ENCODE measurements at regions not wholly inside any gene's neighbourhood (a gene's known extent, or its start where the extent isn't known, plus 50 kb on each side); places are given as distances from the start of the nearest gene placed in this dataset.
"Not testable (repeated sequence)": the region's sequence is repeated elsewhere in the genome, so short reads cannot be mapped to it uniquely, and the experiment has no call there.

DNA sequence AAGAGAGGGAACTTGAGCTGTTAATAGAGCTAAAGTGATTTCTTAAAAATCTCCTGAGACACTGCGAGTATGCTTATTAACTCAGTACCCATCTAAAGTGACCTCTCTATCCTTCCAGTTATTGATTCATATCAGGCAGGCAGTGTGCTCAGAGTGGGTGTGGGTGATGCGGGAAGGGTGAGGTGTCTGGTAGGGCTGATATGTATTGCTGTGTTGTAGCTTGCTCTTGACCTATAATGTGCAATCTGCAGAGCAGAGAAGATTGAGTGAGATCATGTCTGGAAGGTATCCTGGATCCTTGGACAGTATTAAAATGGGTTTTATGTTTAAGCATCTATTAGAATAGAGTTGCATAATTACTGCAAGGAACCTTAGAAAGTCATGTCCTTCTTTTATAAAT lies 71.9 kb upstream of the SEC22B start:
- H3K27me3 ChIP-seq (ENCODE audit: insufficient read depth, low read length); H3K9ac ChIP-seq (ENCODE audit: low read depth, low read length); H3K36me3 ChIP-seq (ENCODE audit: insufficient read depth, low read depth, low read length); H3K27ac ChIP-seq (ENCODE audit: low read length); H3K4me1 ChIP-seq (ENCODE audit: insufficient read depth, low read length); H3K9me3 ChIP-seq (ENCODE audit: insufficient read depth, low read depth, low read length); H3K4me3 ChIP-seq (ENCODE audit: low read length): not testable (repeated sequence)

DNA sequence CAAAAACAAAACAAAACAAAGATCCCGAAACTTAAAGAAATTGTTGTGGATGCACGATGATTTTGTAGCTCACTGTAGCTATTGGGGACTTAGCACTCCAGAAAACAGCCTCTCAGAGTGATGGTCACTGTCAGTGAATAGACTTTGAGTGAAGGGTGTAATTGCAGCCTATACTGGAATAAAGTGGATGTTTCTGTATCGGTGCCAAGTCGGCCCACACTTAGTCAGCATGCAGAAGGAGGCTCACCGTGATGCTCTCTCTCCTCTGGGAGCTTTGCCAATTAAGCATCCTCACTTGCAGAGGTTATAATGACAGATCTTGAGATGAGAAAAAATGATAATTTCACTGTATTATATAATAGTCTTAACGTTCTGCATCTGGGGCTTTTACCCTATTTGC lies 67.5 kb upstream of the SEC22B start:
- H3K36me3 ChIP-seq (ENCODE audit: insufficient read depth, low read depth, low read length); H3K4me3 ChIP-seq (ENCODE audit: low read length); H3K27ac ChIP-seq (ENCODE audit: low read length); H3K4me1 ChIP-seq (ENCODE audit: insufficient read depth, low read length); H3K9ac ChIP-seq (ENCODE audit: low read depth, low read length); H3K27me3 ChIP-seq (ENCODE audit: insufficient read depth, low read length); H3K9me3 ChIP-seq (ENCODE audit: insufficient read depth, low read depth, low read length): not testable (repeated sequence)

DNA sequence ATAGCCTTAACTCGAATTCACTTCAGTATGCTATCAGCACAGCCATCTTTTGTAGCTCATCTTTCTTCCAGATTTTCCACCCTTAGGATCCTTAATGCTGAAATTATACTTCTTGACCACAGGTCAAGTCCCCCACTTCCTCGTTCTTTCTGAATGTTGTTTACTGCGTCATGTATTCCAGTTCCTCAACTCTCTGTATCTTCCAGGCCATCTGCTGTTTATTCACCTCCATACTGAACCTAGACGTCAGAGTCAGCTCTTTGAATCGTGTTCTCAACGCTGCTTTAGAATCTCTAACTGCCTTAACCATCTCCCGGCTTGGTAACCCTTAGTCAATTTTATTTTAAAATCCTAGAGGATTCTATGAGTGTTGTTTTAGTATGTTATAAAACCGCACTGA lies 66.3 kb upstream of the SEC22B start:
- H3K4me3 ChIP-seq (ENCODE audit: low read length); H3K36me3 ChIP-seq (ENCODE audit: insufficient read depth, low read depth, low read length); H3K9me3 ChIP-seq (ENCODE audit: insufficient read depth, low read depth, low read length); H3K4me1 ChIP-seq (ENCODE audit: insufficient read depth, low read length); H3K27ac ChIP-seq (ENCODE audit: low read length); H3K27me3 ChIP-seq (ENCODE audit: insufficient read depth, low read length); H3K9ac ChIP-seq (ENCODE audit: low read depth, low read length): not testable (repeated sequence)

DNA sequence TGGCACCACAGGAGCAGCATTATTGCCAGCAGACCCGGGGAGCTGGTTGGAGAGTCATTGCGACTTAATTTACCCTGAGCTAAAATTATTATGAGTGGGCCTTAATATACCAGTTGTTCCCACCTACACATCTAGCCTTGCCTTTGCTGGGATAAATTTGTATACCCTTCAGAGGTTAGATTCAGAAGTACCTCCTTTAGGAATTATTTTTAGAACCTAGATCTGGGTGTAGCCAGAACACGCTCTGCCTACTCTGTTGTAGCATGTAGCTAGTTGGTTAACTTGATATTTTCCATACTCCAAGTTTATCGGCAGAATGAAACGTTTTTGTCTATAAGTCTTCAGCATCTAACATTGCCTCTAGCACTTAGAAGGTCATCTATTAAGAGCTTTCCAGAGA lies 65.5 kb upstream of the SEC22B start:
- not testable (repeated sequence) for H3K27ac ChIP-seq (ENCODE audit: low read length); H3K4me1 ChIP-seq (ENCODE audit: insufficient read depth, low read length); H3K27me3 ChIP-seq (ENCODE audit: insufficient read depth, low read length); H3K4me3 ChIP-seq (ENCODE audit: low read length); H3K9me3 ChIP-seq (ENCODE audit: insufficient read depth, low read depth, low read length); H3K9ac ChIP-seq (ENCODE audit: low read depth, low read length); H3K36me3 ChIP-seq (ENCODE audit: insufficient read depth, low read depth, low read length)

DNA sequence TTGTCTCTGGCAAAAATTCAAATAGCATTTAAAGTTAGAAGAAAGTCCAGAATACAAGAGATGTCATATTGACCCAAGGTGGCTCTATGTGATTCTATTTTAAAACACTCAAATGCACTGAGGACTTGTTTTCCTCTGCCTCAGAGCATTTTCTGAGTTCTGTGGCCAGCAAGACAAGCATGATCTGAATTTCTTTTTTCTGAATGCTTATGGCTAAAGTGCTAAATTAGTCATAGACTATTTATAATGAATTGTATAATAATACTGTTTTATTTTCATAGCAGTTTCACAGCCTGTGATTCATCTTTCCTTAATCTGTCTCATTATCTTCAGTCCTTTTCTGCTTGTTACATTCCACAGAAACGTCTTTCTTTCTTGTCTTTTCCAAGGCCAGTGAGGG lies 63.9 kb upstream of the SEC22B start:
- H3K27me3 ChIP-seq (ENCODE audit: insufficient read depth, low read length); H3K36me3 ChIP-seq (ENCODE audit: insufficient read depth, low read depth, low read length); H3K4me3 ChIP-seq (ENCODE audit: low read length); H3K9ac ChIP-seq (ENCODE audit: low read depth, low read length); H3K27ac ChIP-seq (ENCODE audit: low read length); H3K9me3 ChIP-seq (ENCODE audit: insufficient read depth, low read depth, low read length); H3K4me1 ChIP-seq (ENCODE audit: insufficient read depth, low read length): not testable (repeated sequence)

DNA sequence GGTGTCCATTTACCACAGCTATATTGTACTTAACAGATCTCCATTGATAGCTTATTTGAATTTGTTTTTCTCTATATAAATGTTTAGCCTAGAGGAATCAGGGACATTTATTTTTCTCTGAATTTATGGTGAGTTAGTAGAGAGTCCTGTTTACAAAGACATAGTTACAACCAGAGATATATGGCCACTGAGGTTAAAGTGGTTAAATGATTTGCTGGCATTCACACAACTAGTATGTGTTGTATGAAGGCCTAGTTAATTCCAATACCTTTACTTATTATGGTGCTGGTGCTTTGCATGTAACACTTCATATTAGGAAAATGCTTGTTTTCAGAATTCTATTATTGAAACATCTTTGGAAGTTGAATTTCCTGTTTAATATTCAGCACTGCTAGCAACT lies 63.0 kb upstream of the SEC22B start:
- not testable (repeated sequence) for H3K9ac ChIP-seq (ENCODE audit: low read depth, low read length); H3K36me3 ChIP-seq (ENCODE audit: insufficient read depth, low read depth, low read length); H3K27me3 ChIP-seq (ENCODE audit: insufficient read depth, low read length); H3K4me1 ChIP-seq (ENCODE audit: insufficient read depth, low read length); H3K4me3 ChIP-seq (ENCODE audit: low read length); H3K27ac ChIP-seq (ENCODE audit: low read length); H3K9me3 ChIP-seq (ENCODE audit: insufficient read depth, low read depth, low read length)

DNA sequence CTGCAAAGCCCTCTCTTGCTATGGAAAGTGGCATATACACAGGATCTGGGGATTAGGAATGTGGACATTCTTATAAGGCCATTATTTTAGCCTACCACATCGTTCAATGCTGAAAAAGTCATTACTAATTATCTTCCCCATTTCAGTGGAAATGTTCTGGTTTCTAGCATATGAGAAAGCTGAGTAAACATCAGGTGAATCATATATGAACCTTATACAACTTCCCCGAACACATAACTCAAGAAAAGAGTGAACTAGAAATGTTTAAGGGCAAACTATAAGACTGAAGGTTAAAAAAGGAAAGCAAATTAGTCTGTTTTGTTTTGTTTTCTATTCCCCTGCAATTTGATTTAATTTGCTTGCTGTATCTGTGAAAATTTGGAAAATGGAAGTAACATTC lies 62.5 kb upstream of the SEC22B start:
- not testable (repeated sequence) for H3K27me3 ChIP-seq (ENCODE audit: insufficient read depth, low read length); H3K9me3 ChIP-seq (ENCODE audit: insufficient read depth, low read depth, low read length); H3K27ac ChIP-seq (ENCODE audit: low read length); H3K4me1 ChIP-seq (ENCODE audit: insufficient read depth, low read length); H3K9ac ChIP-seq (ENCODE audit: low read depth, low read length); H3K4me3 ChIP-seq (ENCODE audit: low read length); H3K36me3 ChIP-seq (ENCODE audit: insufficient read depth, low read depth, low read length)

DNA sequence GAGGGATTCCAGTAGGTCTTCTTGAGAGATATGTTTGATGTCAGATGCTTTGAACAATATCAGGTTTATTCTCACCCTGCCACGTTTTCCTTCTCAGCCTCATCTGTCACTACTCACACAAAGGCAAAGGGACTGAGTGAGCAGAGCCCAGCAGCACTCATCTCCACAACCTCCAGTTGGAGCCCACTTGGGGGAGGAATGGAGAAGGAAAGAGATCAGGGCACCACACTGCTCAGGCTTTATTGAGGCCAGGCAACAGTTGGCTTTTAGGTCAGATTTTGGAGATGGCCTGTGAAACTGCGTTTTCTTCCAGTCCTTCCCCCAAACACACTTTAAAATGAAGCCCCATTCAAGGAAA lies 57.3 kb upstream of the SEC22B start:
- H3K9ac ChIP-seq (ENCODE audit: low read depth, low read length); H3K9me3 ChIP-seq (ENCODE audit: insufficient read depth, low read depth, low read length); H3K27ac ChIP-seq (ENCODE audit: low read length); H3K36me3 ChIP-seq (ENCODE audit: insufficient read depth, low read depth, low read length); H3K4me3 ChIP-seq (ENCODE audit: low read length); H3K27me3 ChIP-seq (ENCODE audit: insufficient read depth, low read length); H3K4me1 ChIP-seq (ENCODE audit: insufficient read depth, low read length): not testable (repeated sequence)

DNA sequence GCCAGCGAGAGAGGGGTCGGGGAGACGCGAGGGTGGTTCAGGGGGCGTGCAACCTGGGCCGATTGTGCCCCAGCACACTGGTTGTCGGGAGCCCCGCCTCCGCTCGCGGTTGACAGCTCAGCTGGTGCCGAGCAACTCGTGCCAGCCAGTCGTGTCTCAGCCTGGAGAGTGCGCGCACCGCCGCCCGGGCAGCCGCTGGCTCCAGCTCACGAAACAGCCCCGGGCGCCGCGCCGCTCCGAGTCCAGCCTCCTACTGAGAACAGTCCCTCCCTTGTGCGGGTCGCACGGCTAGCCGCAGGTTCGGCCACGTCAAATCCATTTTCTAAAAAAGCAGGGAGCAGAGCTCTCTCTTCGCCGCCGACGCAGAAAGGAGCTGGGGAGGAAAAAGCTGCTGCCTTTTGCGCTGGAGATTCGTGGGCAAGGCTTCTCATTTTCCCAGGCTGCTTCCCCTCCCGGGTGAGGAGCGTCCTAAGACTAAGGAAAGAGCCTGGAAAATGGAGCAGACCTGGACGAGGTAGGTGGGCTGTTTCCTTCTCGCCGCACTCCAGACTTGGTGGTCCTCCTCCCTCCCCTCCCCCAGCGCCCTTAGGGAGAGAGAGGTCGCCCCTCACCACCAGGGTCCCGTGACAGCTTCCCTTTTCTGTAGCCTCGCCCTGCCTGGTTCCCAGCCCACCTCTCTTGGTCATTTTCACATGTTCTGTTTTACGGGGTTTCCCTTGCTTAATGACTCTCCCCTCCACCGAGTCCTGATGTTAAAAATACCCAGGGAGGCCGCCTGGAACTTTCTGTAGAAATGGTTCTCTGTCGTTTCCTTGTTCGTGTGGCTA lies 56.7 kb upstream of the SEC22B start:
- not testable (repeated sequence) for H3K27ac ChIP-seq (ENCODE audit: low read length); H3K9ac ChIP-seq (ENCODE audit: low read depth, low read length); H3K4me3 ChIP-seq (ENCODE audit: low read length); H3K27me3 ChIP-seq (ENCODE audit: insufficient read depth, low read length); H3K9me3 ChIP-seq (ENCODE audit: insufficient read depth, low read depth, low read length); H3K36me3 ChIP-seq (ENCODE audit: insufficient read depth, low read depth, low read length); H3K4me1 ChIP-seq (ENCODE audit: insufficient read depth, low read length)

DNA sequence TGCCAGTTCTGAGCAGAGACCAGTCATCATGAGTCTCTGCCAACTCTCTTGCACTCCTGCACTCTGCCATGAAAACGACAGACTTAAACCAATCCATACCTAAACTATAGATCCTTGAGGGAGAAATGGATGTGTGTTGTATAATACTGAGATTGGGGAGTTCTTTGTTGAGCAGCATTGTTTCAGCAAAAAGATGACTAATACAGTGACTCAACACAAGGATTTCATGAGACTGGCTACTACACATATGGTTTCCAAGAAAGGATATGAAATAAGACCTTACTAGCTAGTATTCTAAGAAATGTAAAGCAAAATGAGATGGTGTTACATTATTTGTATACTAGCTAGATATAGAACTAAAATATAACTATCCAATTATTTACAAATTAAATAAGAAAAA lies 53.5 kb upstream of the SEC22B start:
- not testable (repeated sequence) for H3K27me3 ChIP-seq (ENCODE audit: insufficient read depth, low read length); H3K9me3 ChIP-seq (ENCODE audit: insufficient read depth, low read depth, low read length); H3K4me1 ChIP-seq (ENCODE audit: insufficient read depth, low read length); H3K36me3 ChIP-seq (ENCODE audit: insufficient read depth, low read depth, low read length); H3K9ac ChIP-seq (ENCODE audit: low read depth, low read length); H3K27ac ChIP-seq (ENCODE audit: low read length); H3K4me3 ChIP-seq (ENCODE audit: low read length)
